ENCODE measurements at regions not wholly inside any gene's neighbourhood (a gene's known extent, or its start where the extent isn't known, plus 50 kb on each side); places are given as distances from the start of the nearest gene placed in this dataset.

- no peak for TF ChIP-seq EZH2phosphoT487 (IDR thresholded peaks at IDR 0.05; ENCODE audit: unreplicated experiment)
- no peak for TF ChIP-seq CTCF (conservative IDR thresholded peaks at IDR 0.05; ENCODE audit: low read depth in 2 of 2)
- TF ChIP-seq REST (IDR thresholded peaks at IDR 0.05; ENCODE audit: unreplicated experiment) = no peak
- TF ChIP-seq NANOG (IDR thresholded peaks at IDR 0.05; ENCODE audit: borderline replicate concordance) = no peak
These were observed 57.8 kb upstream of the CEACAM21 start for GRCh38 chr19:41518141-41518540.
